CD8-positive, alpha-beta memory T cell (primary cell): ENCODE measurements at regions not wholly inside any gene's neighbourhood (a gene's known extent, or its start where the extent isn't known, plus 50 kb on each side); places are given as distances from the start of the nearest gene placed in this dataset.

Experiments
- CTCF ChIA-PET: fragments of 350-600 bp; sonication (Branson Sonifier 250); formaldehyde crosslinking; loops from one replicate; lab custom pipeline; 2021; ENCODE audit warnings: antibody characterized with exemption; lab: Charles Lee
- POLR2A ChIA-PET: fragments of 350-600 bp; sonication (Branson Sonifier 250); formaldehyde crosslinking; loops from one replicate; lab custom pipeline; 2021; ENCODE audit warnings: antibody characterized with exemption; lab: Charles Lee
- DNase-seq, 5 donors: peaks; one replicate each; pipeline versions ENCODE4 v3.0.0 to v3.0.0-alpha.2; 2020 to 2022; ENCODE audit warnings: mixed read lengths in 1 of 5
- H3K27ac ChIP-seq: one replicate; pipeline ENCODE4 v1.7.0; 2013; ENCODE audit warnings: low read depth, mild to moderate bottlenecking, low read length, moderate library complexity
- H3K27me3 ChIP-seq: 2 replicates; pipeline ENCODE4 v1.7.0; 2013; ENCODE audit warnings: low read length, mild to moderate bottlenecking; ENCODE audit not compliant: insufficient read depth, poor library complexity, severe bottlenecking
- H3K36me3 ChIP-seq: 2 replicates; pipeline ENCODE4 v1.7.0; 2013; ENCODE audit warnings: mild to moderate bottlenecking, low read length, moderate library complexity; ENCODE audit not compliant: insufficient read depth
- H3K4me1 ChIP-seq: 2 replicates; pipeline ENCODE4 v1.7.0; 2013; ENCODE audit warnings: mild to moderate bottlenecking, low read length, moderate library complexity; ENCODE audit not compliant: insufficient read depth
- H3K4me3 ChIP-seq: 2 replicates; pipeline ENCODE4 v1.7.0; 2013; ENCODE audit warnings: mild to moderate bottlenecking, low read length
- H3K9me3 ChIP-seq: 2 replicates; pipeline ENCODE4 v1.7.0; 2013; ENCODE audit warnings: mild to moderate bottlenecking, low read length
- H3K27ac Mint-ChIP-seq, 8 donors: one replicate each; pipeline ENCODE4 v1.8.0; 2020 to 2021; ENCODE audit warnings: mixed read lengths in 8 of 8, mild to moderate bottlenecking in 6 of 8, inconsistent platforms in 3 of 8, moderate library complexity in 3 of 8
- H3K27me3 Mint-ChIP-seq, 2 donors: one replicate each; pipeline ENCODE4 v1.8.0; 2020 to 2021; ENCODE audit warnings: mixed read lengths in 2 of 2, mild to moderate bottlenecking in 1 of 2, moderate library complexity in 1 of 2
- H3K36me3 Mint-ChIP-seq, 3 donors: one replicate each; pipeline ENCODE4 v1.8.0; 2020 to 2021; ENCODE audit warnings: mixed read lengths in 3 of 3, inconsistent platforms in 1 of 3, mild to moderate bottlenecking in 1 of 3
- H3K4me1 Mint-ChIP-seq, 3 donors: one replicate each; pipeline ENCODE4 v1.8.0; 2020 to 2021; ENCODE audit warnings: mixed read lengths in 3 of 3, inconsistent platforms in 1 of 3, mild to moderate bottlenecking in 1 of 3
- H3K4me3 Mint-ChIP-seq, 7 donors: one replicate each; pipeline ENCODE4 v1.8.0; 2020 to 2021; ENCODE audit warnings: mixed read lengths in 7 of 7, mild to moderate bottlenecking in 6 of 7, moderate library complexity in 4 of 7, inconsistent platforms in 2 of 7
- H3K9me3 Mint-ChIP-seq, 5 donors: one replicate each; pipeline ENCODE4 v1.8.0; 2020 to 2022; ENCODE audit warnings: mixed read lengths in 5 of 5, mild to moderate bottlenecking in 3 of 5, moderate library complexity in 2 of 5, inconsistent platforms in 1 of 5

GRCh38 chr13:80123945-80124344 lies 217.0 kb downstream of the SPRY2 start:
- Histone ChIP-seq H3K27me3 (no peaks in the 10 kb centered on the region), H3K27ac (no peak overlapping the region), H3K9me3 (no peaks in the 10 kb centered on the region), H3K36me3 (no peaks in the 10 kb centered on the region), H3K4me1 (no peaks in the 10 kb centered on the region), H3K4me3 (no peak overlapping the region)
- CTCF ChIA-PET, result no interaction called here
- H3K36me3 Mint-ChIP-seq, result no peaks in the 10 kb centered on the region
- H3K27ac Mint-ChIP-seq, result no peak overlapping the region
- POLR2A ChIA-PET, result no interaction called here
- H3K27me3 Mint-ChIP-seq, result peaks cover 0 to 3% of the 10 kb centered on the region in 2 donors
- H3K4me1 Mint-ChIP-seq, result no peaks in the 10 kb centered on the region
- H3K9me3 Mint-ChIP-seq, result peaks cover 0 to 5% (median 0%) of the 10 kb centered on the region in 5 donors
- H3K4me3 Mint-ChIP-seq, result no peak overlapping the region
- no peak for DNase-seq

- peaks cover 0 to 5% (median 0%) of the 10 kb centered on the region in 5 donors for H3K9me3 Mint-ChIP-seq
- no peaks in the 10 kb centered on the region for H3K36me3 Mint-ChIP-seq
- Histone ChIP-seq H3K36me3 (no peaks in the 10 kb centered on the region), H3K27me3 (no peaks in the 10 kb centered on the region), H3K4me1 (no peaks in the 10 kb centered on the region), H3K9me3 (no peaks in the 10 kb centered on the region), H3K4me3 (no peak overlapping the region), H3K27ac (no peak overlapping the region)
- H3K4me3 Mint-ChIP-seq, result no peak overlapping the region
- no peaks in the 10 kb centered on the region for H3K4me1 Mint-ChIP-seq
- H3K27me3 Mint-ChIP-seq, result peaks cover 0 to 5% of the 10 kb centered on the region in 2 donors
- DNase-seq, result no peak
- no peak overlapping the region for H3K27ac Mint-ChIP-seq
- ChIA-PET POLR2A (no interaction called here), CTCF (no interaction called here)
Observed at GRCh38 chr13:80121038-80121437, 219.9 kb downstream of the SPRY2 start.

GRCh38 chr13:80118506-80118905 lies 222.4 kb downstream of the SPRY2 start:
- Mint-ChIP-seq H3K27ac (no peak overlapping the region), H3K36me3 (no peaks in the 10 kb centered on the region), H3K27me3 (peaks cover 0 to 2% of the 10 kb centered on the region in 2 donors), H3K9me3 (peaks cover 0 to 5% (median 0%) of the 10 kb centered on the region in 5 donors), H3K4me3 (no peak overlapping the region), H3K4me1 (no peaks in the 10 kb centered on the region)
- CTCF ChIA-PET, result no interaction called here
- H3K36me3 ChIP-seq, result no peaks in the 10 kb centered on the region
- DNase-seq, result no peak
- POLR2A ChIA-PET, result no interaction called here
- H3K27me3 ChIP-seq, result no peaks in the 10 kb centered on the region
- no peaks in the 10 kb centered on the region for H3K9me3 ChIP-seq
- no peak overlapping the region for H3K27ac ChIP-seq
- H3K4me3 ChIP-seq, result no peak overlapping the region
- no peaks in the 10 kb centered on the region for H3K4me1 ChIP-seq

- Mint-ChIP-seq H3K4me1 (no peaks in the 10 kb centered on the region), H3K36me3 (no peaks in the 10 kb centered on the region), H3K9me3 (peaks cover 0 to 5% (median 0%) of the 10 kb centered on the region in 5 donors), H3K4me3 (no peak overlapping the region), H3K27ac (no peak overlapping the region), H3K27me3 (peaks cover 0 to 2% of the 10 kb centered on the region in 2 donors)
- Histone ChIP-seq H3K9me3 (no peaks in the 10 kb centered on the region), H3K4me1 (no peaks in the 10 kb centered on the region), H3K36me3 (no peaks in the 10 kb centered on the region), H3K4me3 (no peak overlapping the region), H3K27ac (no peak overlapping the region), H3K27me3 (no peaks in the 10 kb centered on the region)
- POLR2A ChIA-PET, result no interaction called here
- DNase-seq, result no peak
- CTCF ChIA-PET, result no interaction called here
Observed at GRCh38 chr13:80118099-80118498, 222.8 kb downstream of the SPRY2 start.

- H3K36me3 Mint-ChIP-seq, result no peaks in the 10 kb centered on the region
- DNase-seq, result no peak
- no peaks in the 10 kb centered on the region for H3K36me3 ChIP-seq
- no peaks in the 10 kb centered on the region for H3K4me1 ChIP-seq
- H3K4me1 Mint-ChIP-seq, result no peaks in the 10 kb centered on the region
- H3K27ac ChIP-seq, result no peak overlapping the region
- no peak overlapping the region for H3K4me3 Mint-ChIP-seq
- POLR2A ChIA-PET, result no interaction called here
- peaks cover 0 to 5% (median 0%) of the 10 kb centered on the region in 5 donors for H3K9me3 Mint-ChIP-seq
- peaks cover 0 to 2% of the 10 kb centered on the region in 2 donors for H3K27me3 Mint-ChIP-seq
- no peaks in the 10 kb centered on the region for H3K27me3 ChIP-seq
- no peak overlapping the region for H3K4me3 ChIP-seq
- H3K9me3 ChIP-seq, result no peaks in the 10 kb centered on the region
- CTCF ChIA-PET, result no interaction called here
- no peak overlapping the region for H3K27ac Mint-ChIP-seq
Observed at GRCh38 chr13:80117515-80117914, 223.4 kb downstream of the SPRY2 start.

- H3K9me3 ChIP-seq, result no peaks in the 10 kb centered on the region
- H3K4me3 ChIP-seq, result no peak overlapping the region
- no peaks in the 10 kb centered on the region for H3K36me3 ChIP-seq
- Mint-ChIP-seq H3K4me1 (no peaks in the 10 kb centered on the region), H3K4me3 (no peak overlapping the region), H3K9me3 (peaks cover 0 to 5% (median 0%) of the 10 kb centered on the region in 5 donors), H3K36me3 (no peaks in the 10 kb centered on the region), H3K27me3 (peaks cover 0 to 2% of the 10 kb centered on the region in 2 donors), H3K27ac (no peak overlapping the region)
- no peak overlapping the region for H3K27ac ChIP-seq
- no peak for DNase-seq
- ChIA-PET CTCF (no interaction called here), POLR2A (no interaction called here)
- no peaks in the 10 kb centered on the region for H3K27me3 ChIP-seq
- no peaks in the 10 kb centered on the region for H3K4me1 ChIP-seq
Observed at GRCh38 chr13:80116107-80116506, 224.8 kb downstream of the SPRY2 start.

GRCh38 chr13:80115616-80116015 lies 225.3 kb downstream of the SPRY2 start:
- no peak overlapping the region for H3K27ac Mint-ChIP-seq
- Histone ChIP-seq H3K27ac (no peak overlapping the region), H3K4me1 (no peaks in the 10 kb centered on the region), H3K36me3 (no peaks in the 10 kb centered on the region), H3K9me3 (no peaks in the 10 kb centered on the region), H3K4me3 (no peak overlapping the region), H3K27me3 (no peaks in the 10 kb centered on the region)
- H3K4me1 Mint-ChIP-seq, result no peaks in the 10 kb centered on the region
- POLR2A ChIA-PET, result no interaction called here
- H3K4me3 Mint-ChIP-seq, result no peak overlapping the region
- no peak for DNase-seq
- no peaks in the 10 kb centered on the region for H3K36me3 Mint-ChIP-seq
- CTCF ChIA-PET, result no interaction called here
- H3K9me3 Mint-ChIP-seq, result peaks cover 0 to 3% (median 0%) of the 10 kb centered on the region in 5 donors
- peaks cover 0 to 2% of the 10 kb centered on the region in 2 donors for H3K27me3 Mint-ChIP-seq

GRCh38 chr13:80113714-80114454 lies 227.0 kb downstream of the SPRY2 start:
- Mint-ChIP-seq H3K27me3 (peaks cover 0 to 5% of the 10 kb centered on the region in 2 donors), H3K9me3 (no peaks in the 10 kb centered on the region), H3K36me3 (no peaks in the 10 kb centered on the region), H3K27ac (no peak overlapping the region), H3K4me1 (no peaks in the 10 kb centered on the region), H3K4me3 (no peak overlapping the region)
- H3K4me1 ChIP-seq, result no peaks in the 10 kb centered on the region
- no peaks in the 10 kb centered on the region for H3K9me3 ChIP-seq
- CTCF ChIA-PET, result no interaction called here
- DNase-seq, result no peak
- POLR2A ChIA-PET, result no interaction called here
- H3K27me3 ChIP-seq, result no peaks in the 10 kb centered on the region
- H3K36me3 ChIP-seq, result no peaks in the 10 kb centered on the region
- no peak overlapping the region for H3K4me3 ChIP-seq
- H3K27ac ChIP-seq, result no peak overlapping the region
